ENCODE measurements at regions not wholly inside any gene's neighbourhood (a gene's known extent, or its start where the extent isn't known, plus 50 kb on each side); places are given as distances from the start of the nearest gene placed in this dataset.
"Not testable (repeated sequence)": the region's sequence is repeated elsewhere in the genome, so short reads cannot be mapped to it uniquely, and the experiment has no call there.

- intact Hi-C loops (cut with DNase I), result no loop called here
- DNase-seq, result no peak
These were observed 136.6 kb upstream of the IVNS1ABP start for GRCh38 chr1:185453496-185454192.

- intact Hi-C loops (cut with DNase I), result no loop called here
- no peak for DNase-seq
These were observed 133.9 kb upstream of the IVNS1ABP start for GRCh38 chr1:185450917-185451316.

GRCh38 chr1:185450060-185450788 is 133.2 kb upstream of the IVNS1ABP start:
- DNase-seq, result no peak
- intact Hi-C loops (cut with DNase I), result no loop called here

GRCh38 chr1:185449378-185450059 is 132.5 kb upstream of the IVNS1ABP start:
- DNase-seq, result no peak
- intact Hi-C loops (cut with DNase I), result no loop called here

GRCh38 chr1:185448591-185449186 is 131.6 kb upstream of the IVNS1ABP start:
- intact Hi-C loops (cut with DNase I), result no loop called here

GRCh38 chr1:185446131-185446530 is 129.1 kb upstream of the IVNS1ABP start:
- intact Hi-C loops (cut with DNase I), result no loop called here
- no peak for DNase-seq

More at GRCh38 chr1:185448591-185449186, 131.6 kb upstream of the IVNS1ABP start:
- DNase-seq, result no peak

GRCh38 chr1:185445594-185445993 is 128.6 kb upstream of the IVNS1ABP start:
- no peak for DNase-seq
- intact Hi-C loops (cut with DNase I), result no loop called here

- DNase-seq, result no peak
- intact Hi-C loops (cut with DNase I), result no loop called here
These were observed 127.6 kb upstream of the IVNS1ABP start for GRCh38 chr1:185444676-185445075.

- no peak for DNase-seq
- intact Hi-C loops (cut with DNase I), result no loop called here
These were observed 125.0 kb upstream of the IVNS1ABP start for GRCh38 chr1:185442050-185442449.

- intact Hi-C loops (cut with DNase I), result no loop called here
- DNase-seq, result no peak
These were observed 124.6 kb upstream of the IVNS1ABP start for GRCh38 chr1:185441605-185442004.

- no peak for DNase-seq
- intact Hi-C loops (cut with DNase I), result no loop called here
These were observed 123.8 kb upstream of the IVNS1ABP start for GRCh38 chr1:185440877-185441276.

GRCh38 chr1:185439727-185440415 is 122.8 kb upstream of the IVNS1ABP start:
- DNase-seq, result no peak
- intact Hi-C loops (cut with DNase I), result no loop called here

GRCh38 chr1:185438936-185439335 is 121.9 kb upstream of the IVNS1ABP start:
- intact Hi-C loops (cut with DNase I), result no loop called here
- no peak for DNase-seq

- intact Hi-C loops (cut with DNase I), result no loop called here
- DNase-seq, result no peak
These were observed 118.8 kb upstream of the IVNS1ABP start for GRCh38 chr1:185435696-185436379.

- no peak for DNase-seq
- intact Hi-C loops (cut with DNase I), result no loop called here
These were observed 117.7 kb upstream of the IVNS1ABP start for GRCh38 chr1:185434721-185435120.

- no peak for DNase-seq
- intact Hi-C loops (cut with DNase I), result no loop called here
These were observed 116.6 kb upstream of the IVNS1ABP start for GRCh38 chr1:185433667-185434066.

GRCh38 chr1:185432948-185433347 is 115.9 kb upstream of the IVNS1ABP start:
- intact Hi-C loops (cut with DNase I), result no loop called here
- DNase-seq, result no peak

GRCh38 chr1:185431612-185432011 is 114.6 kb upstream of the IVNS1ABP start:
- intact Hi-C loops (cut with DNase I), result no loop called here
- no peak for DNase-seq

- intact Hi-C loops (cut with DNase I); DNase-seq: not testable (repeated sequence)
These were observed 112.6 kb upstream of the IVNS1ABP start for GRCh38 chr1:185429668-185430067.
